ENCODE measurements at regions not wholly inside any gene's neighbourhood (a gene's known extent, or its start where the extent isn't known, plus 50 kb on each side); places are given as distances from the start of the nearest gene placed in this dataset.

GRCh38 chr2:558302-558642 lies 118.9 kb downstream of the TMEM18 start:
- TF ChIP-seq, protein P1, sequence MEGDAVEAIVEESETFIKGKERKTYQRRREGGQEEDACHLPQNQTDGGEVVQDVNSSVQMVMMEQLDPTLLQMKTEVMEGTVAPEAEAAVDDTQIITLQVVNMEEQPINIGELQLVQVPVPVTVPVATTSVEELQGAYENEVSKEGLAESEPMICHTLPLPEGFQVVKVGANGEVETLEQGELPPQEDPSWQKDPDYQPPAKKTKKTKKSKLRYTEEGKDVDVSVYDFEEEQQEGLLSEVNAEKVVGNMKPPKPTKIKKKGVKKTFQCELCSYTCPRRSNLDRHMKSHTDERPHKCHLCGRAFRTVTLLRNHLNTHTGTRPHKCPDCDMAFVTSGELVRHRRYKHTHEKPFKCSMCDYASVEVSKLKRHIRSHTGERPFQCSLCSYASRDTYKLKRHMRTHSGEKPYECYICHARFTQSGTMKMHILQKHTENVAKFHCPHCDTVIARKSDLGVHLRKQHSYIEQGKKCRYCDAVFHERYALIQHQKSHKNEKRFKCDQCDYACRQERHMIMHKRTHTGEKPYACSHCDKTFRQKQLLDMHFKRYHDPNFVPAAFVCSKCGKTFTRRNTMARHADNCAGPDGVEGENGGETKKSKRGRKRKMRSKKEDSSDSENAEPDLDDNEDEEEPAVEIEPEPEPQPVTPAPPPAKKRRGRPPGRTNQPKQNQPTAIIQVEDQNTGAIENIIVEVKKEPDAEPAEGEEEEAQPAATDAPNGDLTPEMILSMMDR (IDR thresholded peaks at IDR 0.05), result no peak
- no peak for TF ChIP-seq POLR2A (IDR thresholded peaks at IDR 0.05)
